Stimulated activated memory B cell treated with anti-CD40 and anti-IgM and Interleukin-4, amounts not matched to agents 10 μg/mL and 1 μg/mL and 100 μg/mL, for 72 hours (primary cell): ENCODE measurements at regions not wholly inside any gene's neighbourhood (a gene's known extent, or its start where the extent isn't known, plus 50 kb on each side); places are given as distances from the start of the nearest gene placed in this dataset.

Source experiments
- ATAC-seq: fragments of 150-1000 bp; cut with Tn5 transposase; 2 replicates; pipeline ENCODE4 v1.10.0; 2021
- H3K27ac Mint-ChIP-seq: one replicate; pipeline ENCODE4 v1.8.0; 2022; ENCODE audit warnings: mild to moderate bottlenecking, mixed read lengths
- H3K27me3 Mint-ChIP-seq: one replicate; pipeline ENCODE4 v1.8.0; 2022; ENCODE audit warnings: mixed read lengths
- H3K36me3 Mint-ChIP-seq: one replicate; pipeline ENCODE4 v1.8.0; 2022; ENCODE audit warnings: mixed read lengths
- H3K4me1 Mint-ChIP-seq: one replicate; pipeline ENCODE4 v1.8.0; 2022; ENCODE audit warnings: mixed read lengths
- H3K4me3 Mint-ChIP-seq: one replicate; pipeline ENCODE4 v1.8.0; 2022; ENCODE audit warnings: mild to moderate bottlenecking, moderate library complexity, mixed read lengths
- H3K9me3 Mint-ChIP-seq: one replicate; pipeline ENCODE4 v1.8.0; 2022; ENCODE audit warnings: mixed read lengths

DNA sequence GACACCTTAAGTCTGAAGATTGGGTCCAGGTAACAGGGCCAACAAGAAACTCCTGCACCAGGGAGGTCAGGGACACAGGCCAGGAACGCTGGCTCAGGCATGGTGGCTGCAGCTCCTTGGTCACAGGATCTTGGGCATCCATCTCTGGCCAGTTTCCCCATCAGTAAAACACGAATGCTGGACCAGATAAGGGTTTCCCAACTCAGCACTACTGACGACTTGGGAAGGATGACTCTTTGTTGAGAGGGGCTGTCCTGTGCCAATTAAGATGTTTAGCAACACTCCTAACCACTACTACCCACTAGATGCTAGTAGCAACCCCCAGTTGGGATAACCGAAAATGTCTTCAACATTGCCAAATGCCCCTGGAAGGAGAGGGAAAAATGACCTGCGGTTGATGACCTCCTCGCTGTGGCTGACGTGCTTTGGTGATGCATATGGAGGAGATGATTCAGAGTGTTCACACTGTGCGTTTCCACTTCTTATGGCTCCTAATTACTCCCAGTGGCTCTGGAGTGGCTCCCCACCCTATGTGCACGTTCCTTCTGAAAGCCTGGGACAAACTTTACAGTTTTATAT, 261.9 kb downstream of the CDH26 start:
- Mint-ChIP-seq H3K4me1 (no peaks in the 10 kb centered on the region), H3K36me3 (no peaks in the 10 kb centered on the region), H3K9me3 (no peaks in the 10 kb centered on the region), H3K27me3 (no peaks in the 10 kb centered on the region), H3K27ac (no peak overlapping the region), H3K4me3 (no peak overlapping the region)
- no peak for ATAC-seq

DNA sequence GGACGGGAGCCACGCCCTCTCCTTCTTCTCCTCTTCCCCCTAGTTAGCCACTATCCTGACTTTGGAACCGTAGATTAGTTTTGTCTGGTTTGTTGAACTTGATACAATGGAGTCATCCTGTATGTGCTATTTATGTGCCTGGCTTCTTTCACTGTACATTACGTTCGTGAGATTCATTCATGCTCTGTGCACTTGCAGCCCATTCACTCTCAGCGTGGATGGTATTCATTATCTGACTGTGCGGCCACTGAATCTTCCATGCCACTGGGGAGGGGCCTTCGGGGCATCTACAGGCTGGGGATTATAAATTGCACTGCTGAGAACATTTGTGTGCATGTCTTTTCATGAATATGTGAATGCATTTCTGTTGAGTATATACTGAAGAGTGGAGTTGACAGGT, 262.5 kb downstream of the CDH26 start:
- H3K4me3 Mint-ChIP-seq, result no peak overlapping the region
- no peak for ATAC-seq
- no peaks in the 10 kb centered on the region for H3K36me3 Mint-ChIP-seq
- no peaks in the 10 kb centered on the region for H3K4me1 Mint-ChIP-seq
- no peak overlapping the region for H3K27ac Mint-ChIP-seq
- no peaks in the 10 kb centered on the region for H3K9me3 Mint-ChIP-seq
- no peaks in the 10 kb centered on the region for H3K27me3 Mint-ChIP-seq

DNA sequence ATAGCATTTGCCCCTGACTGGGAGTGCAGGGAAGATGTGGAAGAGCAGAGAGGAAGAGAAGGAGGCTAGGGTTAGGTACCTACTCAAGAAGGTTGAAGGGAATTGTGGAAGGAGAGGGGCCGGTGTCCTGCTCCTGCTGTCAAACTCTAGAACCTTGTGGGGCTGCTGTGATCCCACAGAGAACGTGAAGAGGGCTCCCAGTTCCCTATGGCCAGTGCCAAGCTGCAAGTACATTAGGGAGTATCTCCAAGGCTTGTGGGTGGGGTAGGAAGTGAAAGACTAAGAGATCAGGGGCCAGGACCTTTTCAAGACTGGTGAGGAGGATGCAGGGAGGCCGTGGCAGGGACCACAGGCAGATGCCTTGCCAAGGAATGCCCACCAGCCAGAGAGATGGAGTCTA, 263.4 kb downstream of the CDH26 start:
- Mint-ChIP-seq H3K4me3 (no peak overlapping the region), H3K27me3 (no peaks in the 10 kb centered on the region), H3K4me1 (no peaks in the 10 kb centered on the region), H3K27ac (no peak overlapping the region), H3K9me3 (no peaks in the 10 kb centered on the region), H3K36me3 (no peaks in the 10 kb centered on the region)
- ATAC-seq, result no peak

DNA sequence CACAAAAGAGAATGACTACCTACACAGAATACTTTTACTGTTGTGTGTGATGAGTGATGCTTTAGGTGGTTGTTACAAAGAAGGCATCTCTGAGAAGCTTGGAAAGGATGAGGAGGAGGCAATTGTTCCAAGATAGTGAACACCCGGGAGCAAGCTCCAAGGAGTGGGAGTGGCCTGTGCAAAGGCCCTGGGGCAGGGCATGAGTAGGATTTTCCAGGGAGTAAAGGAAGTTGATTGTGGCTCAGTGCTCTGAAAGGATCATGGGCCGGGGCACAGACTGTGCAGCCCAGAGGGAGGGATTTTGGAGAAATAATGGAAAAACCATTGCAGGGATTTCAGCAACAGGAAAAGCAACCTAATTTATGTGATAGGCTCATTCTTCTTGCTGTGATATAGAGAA, 264.3 kb downstream of the CDH26 start:
- no peak for ATAC-seq
- no peaks in the 10 kb centered on the region for H3K4me1 Mint-ChIP-seq
- H3K36me3 Mint-ChIP-seq, result no peaks in the 10 kb centered on the region
- H3K4me3 Mint-ChIP-seq, result no peak overlapping the region
- no peaks in the 10 kb centered on the region for H3K27me3 Mint-ChIP-seq
- H3K27ac Mint-ChIP-seq, result no peak overlapping the region
- no peaks in the 10 kb centered on the region for H3K9me3 Mint-ChIP-seq

DNA sequence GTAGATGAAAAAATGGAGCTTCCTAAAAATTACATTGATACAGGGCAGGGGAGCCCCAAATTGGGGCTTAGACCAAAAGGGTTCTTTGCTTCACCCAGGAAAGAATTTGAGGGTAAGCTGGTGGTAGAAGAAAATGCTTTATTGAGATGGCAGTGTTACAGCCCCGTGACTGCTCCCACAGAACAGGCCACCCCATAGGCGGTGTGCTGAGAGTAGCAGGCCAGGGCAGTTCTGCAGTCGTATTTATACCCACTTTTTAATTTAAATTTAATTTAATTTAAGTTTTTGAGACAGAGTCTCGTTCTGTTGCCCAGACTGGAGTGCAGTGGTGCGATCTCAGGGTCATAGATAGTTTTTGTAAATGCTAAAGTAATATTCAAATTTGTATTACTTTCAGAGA, 265.0 kb downstream of the CDH26 start:
- Mint-ChIP-seq H3K27me3 (no peaks in the 10 kb centered on the region), H3K36me3 (no peaks in the 10 kb centered on the region), H3K4me1 (no peaks in the 10 kb centered on the region), H3K4me3 (no peak overlapping the region), H3K9me3 (no peaks in the 10 kb centered on the region), H3K27ac (no peak overlapping the region)
- no peak for ATAC-seq

DNA sequence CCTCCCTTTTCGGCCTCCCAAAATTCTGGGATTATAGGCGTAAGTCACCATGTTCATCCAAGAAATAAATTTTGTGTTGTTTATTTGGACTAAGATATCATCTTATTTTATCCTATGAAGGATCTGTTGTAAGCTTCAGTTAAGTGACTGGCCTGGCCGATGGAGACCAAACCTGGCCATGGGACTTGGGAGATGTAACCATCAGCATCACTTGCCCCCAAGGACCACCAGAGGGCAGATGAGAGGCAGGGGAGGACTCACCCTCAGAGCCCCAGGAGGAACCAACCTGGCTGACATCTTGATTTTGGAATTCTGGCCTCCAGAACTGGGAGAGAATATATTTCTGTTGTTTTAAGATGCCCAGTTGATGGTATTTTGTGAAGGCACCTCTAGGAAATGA, 266.7 kb downstream of the CDH26 start:
- Mint-ChIP-seq H3K27ac (no peak overlapping the region), H3K27me3 (no peaks in the 10 kb centered on the region), H3K4me3 (no peak overlapping the region), H3K4me1 (no peaks in the 10 kb centered on the region), H3K36me3 (no peaks in the 10 kb centered on the region), H3K9me3 (no peaks in the 10 kb centered on the region)
- ATAC-seq, result no peak

DNA sequence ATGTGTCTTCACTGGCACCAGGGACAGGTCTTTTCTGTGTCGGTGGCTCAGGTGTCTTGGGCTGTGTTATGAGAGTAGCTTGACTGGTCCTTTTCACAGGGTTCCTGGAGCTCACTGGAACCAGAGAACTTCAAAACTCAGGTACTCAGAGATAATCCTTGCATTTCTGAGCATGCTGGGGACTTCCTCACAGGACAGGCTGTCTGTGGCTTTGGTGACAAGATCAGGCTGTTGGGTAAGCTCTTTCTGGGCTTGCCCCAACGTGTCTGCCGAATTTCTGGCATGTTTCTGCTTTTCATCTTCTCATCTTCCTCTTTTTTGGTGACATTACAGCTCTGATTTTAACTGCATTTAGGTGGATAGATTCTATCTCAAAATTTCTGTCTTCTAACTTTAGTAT, 270.0 kb downstream of the CDH26 start:
- no peaks in the 10 kb centered on the region for H3K9me3 Mint-ChIP-seq
- no peaks in the 10 kb centered on the region for H3K36me3 Mint-ChIP-seq
- no peak overlapping the region for H3K4me3 Mint-ChIP-seq
- ATAC-seq, result no peak
- no peaks in the 10 kb centered on the region for H3K27me3 Mint-ChIP-seq
- H3K4me1 Mint-ChIP-seq, result no peaks in the 10 kb centered on the region
- H3K27ac Mint-ChIP-seq, result no peak overlapping the region

DNA sequence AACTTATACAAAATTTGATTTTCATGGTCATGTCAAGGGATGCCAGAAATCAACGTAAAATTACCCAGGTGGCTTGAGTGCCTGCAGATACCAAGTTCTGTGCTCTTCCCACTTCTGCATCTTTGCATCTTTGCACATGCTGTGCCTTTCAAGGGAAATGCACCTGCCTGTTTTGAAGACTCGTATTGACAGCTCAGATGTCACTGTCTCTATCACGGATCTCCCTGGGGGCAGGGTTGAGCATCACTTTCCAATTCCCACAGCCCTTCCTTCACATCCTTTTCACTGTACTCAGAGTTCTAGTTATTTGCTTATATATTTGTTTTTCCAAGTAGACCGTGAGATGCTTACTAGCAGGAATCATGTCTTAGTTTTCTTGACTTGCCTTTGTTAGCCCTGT, 274.2 kb downstream of the CDH26 start:
- no peaks in the 10 kb centered on the region for H3K27me3 Mint-ChIP-seq
- ATAC-seq, result no peak
- no peak overlapping the region for H3K4me3 Mint-ChIP-seq
- H3K27ac Mint-ChIP-seq, result no peak overlapping the region
- H3K36me3 Mint-ChIP-seq, result no peaks in the 10 kb centered on the region
- no peaks in the 10 kb centered on the region for H3K9me3 Mint-ChIP-seq
- no peaks in the 10 kb centered on the region for H3K4me1 Mint-ChIP-seq

DNA sequence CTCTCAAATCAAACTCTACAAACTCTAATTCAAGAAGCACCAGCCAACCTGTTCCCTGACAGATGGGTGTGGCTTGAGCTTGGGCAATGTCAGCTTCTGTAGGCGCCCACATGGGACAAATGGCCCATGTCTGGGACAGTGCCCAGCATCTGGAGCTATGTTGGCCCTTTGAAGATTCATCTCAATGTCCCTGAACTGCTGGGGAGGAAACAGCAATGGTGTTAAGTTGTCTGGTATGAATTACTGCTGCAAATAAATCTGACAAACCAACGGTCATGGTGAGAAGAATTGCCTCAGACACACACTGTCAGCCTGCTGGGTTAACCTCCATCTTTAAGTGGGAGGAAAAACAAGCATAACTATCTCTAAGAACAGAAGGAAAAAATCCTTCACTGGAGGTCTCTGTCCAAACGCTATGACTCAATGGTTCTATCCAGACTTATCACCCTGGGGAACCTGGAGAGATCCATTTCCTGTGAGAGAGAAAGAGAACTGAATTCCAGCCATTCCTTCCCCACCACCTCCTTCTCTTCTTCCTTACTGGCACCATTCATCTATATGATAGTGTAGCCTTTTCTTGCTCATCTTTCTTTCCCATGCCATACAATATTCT, 274.9 kb downstream of the CDH26 start:
- Mint-ChIP-seq H3K27ac (no peak overlapping the region), H3K36me3 (no peaks in the 10 kb centered on the region), H3K4me1 (no peaks in the 10 kb centered on the region), H3K4me3 (no peak overlapping the region), H3K27me3 (no peaks in the 10 kb centered on the region), H3K9me3 (no peaks in the 10 kb centered on the region)
- no peak for ATAC-seq

DNA sequence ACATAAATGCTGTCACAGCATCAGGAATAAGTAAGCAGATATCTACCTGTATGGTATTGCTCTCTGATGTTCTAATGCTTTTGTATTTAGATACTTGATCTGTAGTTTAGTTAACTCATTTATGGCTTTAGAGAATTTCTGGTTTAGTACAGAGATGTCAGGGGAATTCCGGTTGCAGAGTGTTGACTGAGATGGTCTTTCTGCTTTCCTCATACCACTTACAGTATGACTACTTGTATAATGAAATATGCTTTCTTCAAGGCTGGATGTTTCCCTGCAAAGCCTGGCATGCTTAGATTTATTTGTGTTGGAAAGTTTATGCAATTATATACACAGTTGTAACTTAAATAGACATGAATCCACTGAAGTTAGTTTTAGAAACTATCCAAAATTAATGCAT, 278.4 kb downstream of the CDH26 start:
- Mint-ChIP-seq H3K27me3 (no peaks in the 10 kb centered on the region), H3K4me3 (no peak overlapping the region), H3K36me3 (no peaks in the 10 kb centered on the region), H3K27ac (no peak overlapping the region), H3K9me3 (no peaks in the 10 kb centered on the region), H3K4me1 (no peaks in the 10 kb centered on the region)
- ATAC-seq, result no peak

DNA sequence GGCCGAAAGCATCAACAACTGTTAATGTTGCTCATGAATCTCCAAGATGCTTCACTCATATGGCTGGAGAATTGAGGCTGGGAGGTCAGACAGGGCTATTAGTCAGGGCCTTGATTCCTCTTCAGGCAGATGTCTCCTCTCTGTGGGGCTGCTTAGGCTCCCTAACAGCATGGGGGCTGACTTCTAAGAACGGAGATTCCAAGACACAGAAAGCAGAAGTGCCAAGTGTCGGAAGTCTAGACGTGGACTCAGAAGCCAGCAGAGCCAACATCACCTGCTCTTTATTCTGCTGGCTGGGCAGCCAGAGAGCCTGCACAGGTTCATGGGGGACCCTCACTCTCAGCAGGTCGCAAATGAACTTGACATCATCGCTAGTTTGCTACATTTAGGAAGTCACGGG, 279.8 kb downstream of the CDH26 start:
- no peak overlapping the region for H3K4me3 Mint-ChIP-seq
- no peaks in the 10 kb centered on the region for H3K4me1 Mint-ChIP-seq
- no peaks in the 10 kb centered on the region for H3K36me3 Mint-ChIP-seq
- no peak overlapping the region for H3K27ac Mint-ChIP-seq
- H3K27me3 Mint-ChIP-seq, result no peaks in the 10 kb centered on the region
- H3K9me3 Mint-ChIP-seq, result no peaks in the 10 kb centered on the region
- no peak for ATAC-seq

DNA sequence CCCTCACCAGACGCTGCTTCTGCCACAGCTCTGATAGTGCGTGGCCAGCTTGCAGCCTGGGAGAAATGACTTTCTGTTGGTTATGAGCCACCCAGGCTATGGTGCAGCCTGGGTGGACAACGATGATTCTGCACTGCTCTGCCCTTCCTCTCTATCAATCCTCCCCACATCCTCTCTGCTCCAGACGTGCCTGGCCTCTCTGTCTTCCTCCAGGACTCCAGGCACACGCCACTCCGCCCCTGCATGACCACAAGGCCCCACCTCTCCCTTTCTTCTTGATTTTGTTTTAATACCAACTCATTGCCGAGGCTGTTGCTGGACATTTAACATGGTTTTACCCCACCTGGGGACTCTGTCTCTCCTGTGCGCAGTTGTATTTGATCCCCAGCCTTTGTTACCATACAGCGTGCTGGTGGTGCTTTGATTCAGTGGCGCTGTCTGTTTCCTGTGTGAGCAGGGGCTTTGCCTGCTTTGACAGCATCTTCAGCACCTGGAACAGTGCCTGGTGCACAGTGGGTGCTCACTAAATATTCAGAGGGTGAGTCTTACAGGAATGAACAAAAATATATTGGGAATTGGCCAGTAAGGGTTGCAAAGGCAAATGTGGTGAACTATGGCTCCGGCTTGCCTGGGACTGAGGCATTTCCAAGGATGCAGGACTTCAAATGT, 280.9 kb downstream of the CDH26 start:
- Mint-ChIP-seq H3K9me3 (no peaks in the 10 kb centered on the region), H3K27ac (no peak overlapping the region), H3K4me3 (no peak overlapping the region), H3K4me1 (no peaks in the 10 kb centered on the region), H3K36me3 (no peaks in the 10 kb centered on the region), H3K27me3 (no peaks in the 10 kb centered on the region)
- no peak for ATAC-seq

DNA sequence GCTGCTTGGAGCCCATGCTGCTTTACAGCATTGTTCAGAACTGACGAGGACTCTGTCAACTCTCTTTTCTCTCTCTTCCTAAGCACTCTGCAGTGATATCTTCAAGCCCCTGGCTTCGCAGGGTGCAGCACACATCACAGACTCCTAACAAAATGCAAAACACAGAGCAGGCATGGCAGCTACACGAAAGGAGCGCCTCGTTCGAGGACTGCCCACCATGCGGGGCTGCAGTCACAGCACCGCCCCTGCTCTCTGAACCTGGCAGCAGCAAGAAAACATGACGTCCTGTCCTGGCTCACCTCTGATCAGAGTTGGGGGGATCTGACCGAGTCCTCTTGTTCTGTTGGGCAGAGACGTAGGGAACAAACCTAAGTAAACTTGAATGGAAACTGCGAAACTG, 281.7 kb downstream of the CDH26 start:
- H3K36me3 Mint-ChIP-seq, result no peaks in the 10 kb centered on the region
- H3K9me3 Mint-ChIP-seq, result no peaks in the 10 kb centered on the region
- H3K27me3 Mint-ChIP-seq, result no peaks in the 10 kb centered on the region
- no peak overlapping the region for H3K27ac Mint-ChIP-seq
- H3K4me1 Mint-ChIP-seq, result no peaks in the 10 kb centered on the region
- ATAC-seq, result no peak
- no peak overlapping the region for H3K4me3 Mint-ChIP-seq

DNA sequence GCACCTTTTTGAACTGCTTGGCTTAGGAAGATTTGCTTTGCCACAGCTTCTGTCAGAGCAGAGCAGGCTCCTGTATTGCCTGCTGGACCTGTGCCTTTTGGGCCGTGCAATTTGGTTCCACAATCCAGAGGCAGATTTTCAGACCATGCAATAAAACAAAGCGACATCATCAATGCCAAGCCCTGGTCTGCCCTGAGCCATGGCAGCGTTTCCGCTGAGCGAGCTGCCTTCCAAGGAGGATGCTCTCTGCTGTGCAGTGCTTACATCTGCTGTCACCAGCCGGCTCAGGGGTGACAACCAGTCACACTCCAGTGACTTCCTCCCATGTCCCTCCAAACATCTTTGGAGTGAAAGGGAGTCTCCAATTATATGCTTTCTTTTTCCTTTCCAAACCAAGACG, 282.2 kb downstream of the CDH26 start:
- H3K4me1 Mint-ChIP-seq, result no peaks in the 10 kb centered on the region
- H3K4me3 Mint-ChIP-seq, result no peak overlapping the region
- H3K27me3 Mint-ChIP-seq, result no peaks in the 10 kb centered on the region
- no peaks in the 10 kb centered on the region for H3K9me3 Mint-ChIP-seq
- no peak overlapping the region for H3K27ac Mint-ChIP-seq
- no peak for ATAC-seq
- no peaks in the 10 kb centered on the region for H3K36me3 Mint-ChIP-seq

DNA sequence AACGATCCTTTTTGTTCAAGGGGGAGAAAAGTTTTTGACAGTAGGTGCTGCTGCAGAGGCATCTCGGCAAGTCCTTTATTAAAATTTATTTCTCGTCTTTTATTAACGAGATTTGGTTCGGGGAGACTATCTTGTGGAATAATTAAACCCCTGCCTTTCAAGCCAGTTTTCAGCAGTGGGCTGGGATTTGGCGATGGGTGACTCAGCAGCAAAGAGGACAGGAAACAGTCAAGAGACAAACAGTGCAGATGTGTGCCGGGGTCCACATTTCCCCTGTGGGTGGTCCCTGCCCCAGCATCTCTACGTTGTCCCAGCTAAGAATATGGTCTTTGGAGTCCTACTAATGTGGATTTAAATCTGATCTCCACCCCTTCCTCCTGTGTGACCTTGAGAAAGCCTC, 282.8 kb downstream of the CDH26 start:
- Mint-ChIP-seq H3K36me3 (no peaks in the 10 kb centered on the region), H3K4me3 (no peak overlapping the region), H3K27ac (no peak overlapping the region), H3K27me3 (no peaks in the 10 kb centered on the region), H3K4me1 (no peaks in the 10 kb centered on the region), H3K9me3 (no peaks in the 10 kb centered on the region)
- ATAC-seq, result no peak

DNA sequence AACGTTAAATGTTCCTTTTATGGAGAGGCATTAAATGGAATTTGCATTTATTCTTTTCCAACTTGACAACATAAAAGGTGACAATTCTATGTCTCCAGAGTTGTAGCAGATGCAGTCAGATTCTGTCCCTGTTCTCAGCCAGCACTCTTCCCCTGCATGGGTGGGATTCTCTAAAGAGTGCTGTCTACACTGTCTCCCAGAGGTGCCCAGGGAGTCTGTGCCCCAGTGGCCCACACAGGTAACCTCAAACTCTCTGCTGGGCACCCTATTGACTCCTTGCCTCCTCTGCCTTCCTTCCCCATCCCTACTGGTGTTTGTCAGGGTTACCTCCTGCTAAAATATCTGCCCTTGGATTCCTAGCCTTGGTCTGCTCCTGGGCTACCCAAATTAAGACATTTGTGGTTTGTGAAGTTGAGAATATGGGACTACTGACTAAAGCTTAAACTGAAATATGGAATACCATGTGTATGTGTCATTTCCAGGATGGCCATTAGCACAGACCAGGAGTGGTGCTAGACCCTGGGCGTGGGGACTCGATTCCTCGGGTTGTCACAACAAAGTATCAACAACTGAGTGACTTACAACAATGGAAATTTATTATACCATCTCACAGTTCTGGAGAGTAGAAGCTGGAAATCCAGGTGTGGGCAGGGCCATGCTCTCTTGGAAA, 284.7 kb downstream of the CDH26 start:
- Mint-ChIP-seq H3K36me3 (no peaks in the 10 kb centered on the region), H3K9me3 (peaks cover 3% of the 10 kb centered on the region), H3K4me1 (no peaks in the 10 kb centered on the region), H3K27me3 (no peaks in the 10 kb centered on the region), H3K4me3 (no peak overlapping the region), H3K27ac (no peak overlapping the region)
- no peak for ATAC-seq
